ENCODE measurements at regions not wholly inside any gene's neighbourhood (a gene's known extent, or its start where the extent isn't known, plus 50 kb on each side); places are given as distances from the start of the nearest gene placed in this dataset.

- peak overlapping the region; percentile 87; the same call in 1 of the 2 replicates for H2AK5ac ChIP-seq (ENCODE audit: low read depth, low read length)
- H2BK15ac ChIP-seq (ENCODE audit: low read length): no peak overlapping the region
- no peaks in the 10 kb centered on the region; the same call in 1 of the 2 replicates for H3K23me2 ChIP-seq (ENCODE audit: low read depth, low read length)
- H2BK120ac ChIP-seq (replicated peaks; ENCODE audit: low read depth, low read length): peak overlapping the region; percentile 25
- H2BK20ac ChIP-seq (ENCODE audit: low read length): no peak overlapping the region; the same call in 1 of the 2 replicates
- peak overlapping the region; percentile 19 for H4K5ac ChIP-seq (ENCODE audit: insufficient read length, low read depth, low read length)
- peak overlapping the region; percentile 76; the same call in 1 of the 2 replicates for H3K18ac ChIP-seq (ENCODE audit: extremely low read depth, low read length)
- FAIRE-seq: no peak
- H3K9ac ChIP-seq (replicated peaks in 1 of 4; ENCODE audit: extremely low read depth in 1 of 4, low read depth in 3 of 4, low read length in 3 of 4): no peak overlapping the region
- H3K4me1 ChIP-seq (replicated peaks in 1 of 4; ENCODE audit: control insufficient read depth in 3 of 4, insufficient read depth in 4 of 4, low read length in 3 of 4): peaks cover 4 to 27% (median 20%) of the 10 kb centered on the region in 4 experiments; a peak in 6 of 7 replicates
- no peak overlapping the region for H3K23ac ChIP-seq (ENCODE audit: insufficient read length)
- H4K20me1 ChIP-seq (replicated peaks in 1 of 2; ENCODE audit: control insufficient read depth in 1 of 2, insufficient read depth in 2 of 2, low read length in 2 of 2): no peaks in the 10 kb centered on the region
- 81% methylated on average over 7 of the region's 7 CpGs; no CpG with 5 or more reads in 1 of the 2 experiments for WGBS, 2 experiments (ENCODE audit: extremely low coverage in 1 of 2, insufficient coverage in 1 of 2, insufficient read length in 1 of 2, insufficient replicate concordance in 2 of 2, low coverage in 1 of 2, low lambda C conversion rate in 2 of 2, missing lambda C conversion rate in 1 of 2)
- H3K4ac ChIP-seq (replicated peaks; ENCODE audit: insufficient read length, low read depth, low read length): peak overlapping the region; percentile 55
- CTCF ChIA-PET (ENCODE audit: partially characterized antibody): interaction anchor here (0.6 to 0.7 kb wide), 2 partner anchors 141 to 182 kb away, joined by 3 read pairs; no protein-coding TSS in a partner anchor
- H3K56ac ChIP-seq (replicated peaks; ENCODE audit: insufficient read length, low read depth, low read length): no peak overlapping the region
- POLR2A ChIA-PET (ENCODE audit: partially characterized antibody): no interaction called here
- no peak overlapping the region for H3K4me2 ChIP-seq (ENCODE audit: insufficient read depth in 1 of 2, low read depth in 2 of 2, low read length in 2 of 2)
- H3K79me1 ChIP-seq (ENCODE audit: low read depth, low read length): peaks cover 4% of the 10 kb centered on the region; the same call in 1 of the 2 replicates
- H4K8ac ChIP-seq (ENCODE audit: extremely low read depth, insufficient read depth, low read length): no peak overlapping the region
- peak overlapping the region; percentile 19; the same call in 1 of the 2 replicates for H2BK12ac ChIP-seq (ENCODE audit: low read depth, low read length)
- DNase-seq (ENCODE audit: low read depth in 1 of 2, low spot score in 2 of 2): no peak
- no peak overlapping the region for H3K27ac ChIP-seq (ENCODE audit: low read depth, low read length)
- H3K27me3 ChIP-seq (replicated peaks in 1 of 4; ENCODE audit: control insufficient read depth in 3 of 4, extremely low read depth in 1 of 4, insufficient read depth in 3 of 4, low read length in 3 of 4): no peaks in the 10 kb centered on the region
- no peaks in the 10 kb centered on the region for H3K79me2 ChIP-seq (ENCODE audit: control insufficient read depth in 1 of 2, insufficient read depth in 2 of 2, low read length in 2 of 2)
- H3K36me3 ChIP-seq (ENCODE audit: control insufficient read depth in 2 of 4, insufficient read depth in 4 of 4, low read length in 3 of 4): no peaks in the 10 kb centered on the region
- no peaks in the 10 kb centered on the region for H3K9me3 ChIP-seq (ENCODE audit: insufficient read depth in 2 of 2, low read depth in 1 of 2, low read length in 1 of 2)
- H4K91ac ChIP-seq (replicated peaks; ENCODE audit: insufficient read length, low read length): peak overlapping the region; percentile 75
- no peak overlapping the region for H3K4me3 ChIP-seq (ENCODE audit: extremely low read depth in 1 of 4, insufficient read depth in 2 of 4, low read depth in 3 of 4, low read length in 4 of 4)
- no peak overlapping the region for H2AFZ ChIP-seq (ENCODE audit: low read length)
- H2BK5ac ChIP-seq (ENCODE audit: low read depth, low read length): peak overlapping the region; percentile 16; the same call in 1 of the 2 replicates
- no peak overlapping the region for H3K14ac ChIP-seq (ENCODE audit: insufficient read length)
- TF ChIP-seq GABPA (IDR thresholded peaks at IDR 0.05; ENCODE audit: borderline replicate concordance, insufficient read depth, low read length): no peak
- no peak for TF ChIP-seq TCF12 (IDR thresholded peaks at IDR 0.05; ENCODE audit: low read depth, low read length)
- TF ChIP-seq USF2 (IDR thresholded peaks at IDR 0.05; ENCODE audit: low read length): no peak
- TF ChIP-seq EZH2 (IDR thresholded peaks at IDR 0.05; ENCODE audit: low read depth, low read length, severe bottlenecking): no peak
- TF ChIP-seq POU5F1 (IDR thresholded peaks at IDR 0.05; ENCODE audit: low read depth, low read length): no peak
- TF ChIP-seq MAFK (IDR thresholded peaks at IDR 0.05; ENCODE audit: low read depth, low read length): no peak
- no peak for TF ChIP-seq SP1 (IDR thresholded peaks at IDR 0.05; ENCODE audit: low read depth, low read length)
- no peak for TF ChIP-seq RAD21 (IDR thresholded peaks at IDR 0.05 in 1 of 2, conservative IDR thresholded peaks at IDR 0.05 in 1 of 2; ENCODE audit: low read depth in 2 of 2, low read length in 2 of 2)
- no peak for TF ChIP-seq SRF (IDR thresholded peaks at IDR 0.05; ENCODE audit: low read depth, low read length)
- TF ChIP-seq ASH2L (IDR thresholded peaks at IDR 0.05; ENCODE audit: low read length): no peak
- TF ChIP-seq KDM4A (IDR thresholded peaks at IDR 0.05; ENCODE audit: low read depth, low read length, severe bottlenecking): no peak
- no peak for TF ChIP-seq SP4 (IDR thresholded peaks at IDR 0.05; ENCODE audit: low read length)
- TF ChIP-seq BACH1 (IDR thresholded peaks at IDR 0.05; ENCODE audit: low read length): no peak
- TF ChIP-seq SP2 (IDR thresholded peaks at IDR 0.05; ENCODE audit: low read length): no peak
These were observed 96.0 kb upstream of the DAPK1 start for GRCh38 chr9:87401681-87402080.
